ENCODE measurements at regions not wholly inside any gene's neighbourhood (a gene's known extent, or its start where the extent isn't known, plus 50 kb on each side); places are given as distances from the start of the nearest gene placed in this dataset.
"Not testable (repeated sequence)": the region's sequence is repeated elsewhere in the genome, so short reads cannot be mapped to it uniquely, and the experiment has no call there.

DNA sequence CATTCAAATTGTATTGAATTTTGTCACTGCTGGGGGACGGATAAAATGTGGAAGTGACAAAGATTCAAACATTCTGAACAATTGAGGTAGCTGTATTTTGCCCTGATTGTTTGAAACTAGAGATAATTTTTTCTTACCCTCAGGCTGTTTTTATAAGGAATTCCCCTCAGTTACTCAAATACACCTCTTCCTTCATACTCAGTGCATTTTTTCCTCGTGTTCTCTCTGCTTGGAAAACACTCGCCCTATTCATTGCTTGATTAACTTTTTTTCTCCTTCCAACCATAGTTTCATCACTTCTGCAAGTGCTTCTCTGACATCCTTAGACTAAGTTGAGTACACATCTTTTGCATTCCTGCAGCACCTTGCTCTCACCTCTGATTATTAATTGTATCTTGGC, 454.5 kb upstream of the FAM174A start:
- H3K4me3 ChIP-seq; H3K9me3 ChIP-seq; intact Hi-C loops (cut with DNase I); H3K36me3 ChIP-seq; DNase-seq (ENCODE audit: low spot score in 2 of 2); H3K4me1 ChIP-seq; H3K27me3 ChIP-seq; H3K27ac ChIP-seq: not testable (repeated sequence)

GRCh38 chr5:100079163-100079562, 456.0 kb upstream of the FAM174A start:
- intact Hi-C loops (cut with DNase I); H3K36me3 ChIP-seq; H3K27me3 ChIP-seq; H3K9me3 ChIP-seq; H3K4me3 ChIP-seq; H3K4me1 ChIP-seq; H3K27ac ChIP-seq; DNase-seq (ENCODE audit: low spot score in 2 of 2): not testable (repeated sequence)

- H3K4me1 ChIP-seq; H3K9me3 ChIP-seq; DNase-seq (ENCODE audit: low spot score in 2 of 2); H3K27me3 ChIP-seq; H3K27ac ChIP-seq; H3K4me3 ChIP-seq; intact Hi-C loops (cut with DNase I); H3K36me3 ChIP-seq: not testable (repeated sequence)
Observed at GRCh38 chr5:100066020-100066419, 469.2 kb upstream of the FAM174A start.

- TF ChIP-seq, protein P1, sequence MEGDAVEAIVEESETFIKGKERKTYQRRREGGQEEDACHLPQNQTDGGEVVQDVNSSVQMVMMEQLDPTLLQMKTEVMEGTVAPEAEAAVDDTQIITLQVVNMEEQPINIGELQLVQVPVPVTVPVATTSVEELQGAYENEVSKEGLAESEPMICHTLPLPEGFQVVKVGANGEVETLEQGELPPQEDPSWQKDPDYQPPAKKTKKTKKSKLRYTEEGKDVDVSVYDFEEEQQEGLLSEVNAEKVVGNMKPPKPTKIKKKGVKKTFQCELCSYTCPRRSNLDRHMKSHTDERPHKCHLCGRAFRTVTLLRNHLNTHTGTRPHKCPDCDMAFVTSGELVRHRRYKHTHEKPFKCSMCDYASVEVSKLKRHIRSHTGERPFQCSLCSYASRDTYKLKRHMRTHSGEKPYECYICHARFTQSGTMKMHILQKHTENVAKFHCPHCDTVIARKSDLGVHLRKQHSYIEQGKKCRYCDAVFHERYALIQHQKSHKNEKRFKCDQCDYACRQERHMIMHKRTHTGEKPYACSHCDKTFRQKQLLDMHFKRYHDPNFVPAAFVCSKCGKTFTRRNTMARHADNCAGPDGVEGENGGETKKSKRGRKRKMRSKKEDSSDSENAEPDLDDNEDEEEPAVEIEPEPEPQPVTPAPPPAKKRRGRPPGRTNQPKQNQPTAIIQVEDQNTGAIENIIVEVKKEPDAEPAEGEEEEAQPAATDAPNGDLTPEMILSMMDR (IDR thresholded peaks at IDR 0.05): no peak
- no peak for DNase-seq (ENCODE audit: low spot score in 2 of 2)
- no peak overlapping the region for H3K4me3 ChIP-seq
- H3K27ac ChIP-seq: no peak overlapping the region
- no peaks in the 10 kb centered on the region for H3K36me3 ChIP-seq
- intact Hi-C loops (cut with DNase I): no loop called here
- no peaks in the 10 kb centered on the region for H3K4me1 ChIP-seq
- no peaks in the 10 kb centered on the region for H3K9me3 ChIP-seq
- no peaks in the 10 kb centered on the region for H3K27me3 ChIP-seq
Observed at GRCh38 chr5:100043475-100043874, 491.7 kb upstream of the FAM174A start.

DNA sequence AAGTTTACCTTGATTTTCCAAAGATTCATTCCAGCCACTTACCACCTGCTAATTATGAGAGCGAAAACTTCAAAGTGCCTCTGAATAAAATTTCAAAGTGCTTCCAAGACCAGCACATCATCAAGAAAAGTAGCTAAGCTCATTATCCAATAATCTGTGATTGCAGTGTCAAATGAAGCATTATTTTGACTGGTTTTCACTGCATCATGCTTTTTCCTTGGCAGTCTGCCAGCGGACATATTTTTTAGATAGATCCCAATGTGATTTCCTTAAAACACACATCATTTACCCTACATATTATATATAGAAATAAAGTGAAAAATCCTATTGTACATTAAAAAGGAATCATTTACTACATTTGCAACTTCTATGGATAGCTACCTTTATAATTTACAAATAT, 508.6 kb upstream of the FAM174A start:
- no peaks in the 10 kb centered on the region for H3K4me1 ChIP-seq
- intact Hi-C loops (cut with DNase I): no loop called here
- H3K27ac ChIP-seq: no peak overlapping the region
- H3K36me3 ChIP-seq: no peaks in the 10 kb centered on the region
- no peaks in the 10 kb centered on the region for H3K27me3 ChIP-seq
- TF ChIP-seq, protein P1 (IDR thresholded peaks at IDR 0.05): no peak
- H3K4me3 ChIP-seq: no peak overlapping the region
- no peaks in the 10 kb centered on the region for H3K9me3 ChIP-seq
- DNase-seq (ENCODE audit: low spot score in 2 of 2): no peak

GRCh38 chr5:100023536-100023935, 511.6 kb upstream of the FAM174A start:
- H3K4me3 ChIP-seq: no peak overlapping the region
- no peak for DNase-seq (ENCODE audit: low spot score in 2 of 2)
- no peaks in the 10 kb centered on the region for H3K4me1 ChIP-seq
- H3K27me3 ChIP-seq: no peaks in the 10 kb centered on the region
- intact Hi-C loops (cut with DNase I): no loop called here
- TF ChIP-seq, protein P1 (IDR thresholded peaks at IDR 0.05): no peak
- no peaks in the 10 kb centered on the region for H3K9me3 ChIP-seq
- H3K36me3 ChIP-seq: no peaks in the 10 kb centered on the region
- no peak overlapping the region for H3K27ac ChIP-seq

DNA sequence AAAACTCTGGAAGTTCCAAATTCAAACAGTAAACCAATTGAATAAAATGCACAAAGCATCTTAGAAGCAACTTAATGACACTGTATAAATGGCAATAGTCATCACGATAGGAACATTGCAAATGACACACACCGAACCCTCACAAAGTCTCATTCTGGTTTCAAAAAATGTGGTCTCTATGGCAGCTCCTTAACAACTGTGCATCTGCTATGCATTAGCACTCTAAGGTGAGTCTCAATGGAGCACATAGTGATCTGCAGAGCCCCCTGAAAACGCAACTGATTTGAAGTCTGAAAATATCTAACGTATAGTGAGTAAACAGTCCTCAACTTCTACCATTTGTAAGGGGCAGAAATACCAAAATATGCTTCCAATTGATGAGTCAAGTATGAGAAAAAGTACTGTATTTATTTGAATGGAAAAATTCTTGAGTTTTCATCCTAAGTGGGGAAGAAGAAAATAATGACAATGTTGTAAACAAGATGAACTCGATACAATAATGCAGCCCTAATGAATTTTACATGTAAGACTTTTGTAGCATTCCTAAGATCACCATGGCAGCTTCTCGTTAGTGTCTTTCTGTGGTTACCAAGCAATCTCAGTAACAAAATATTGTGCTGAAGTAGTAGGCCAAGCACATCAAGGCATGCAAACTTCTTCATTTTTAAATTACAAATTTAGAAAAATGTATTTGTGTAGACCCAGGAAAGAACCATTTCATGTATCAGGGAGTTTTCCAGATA, 517.5 kb upstream of the FAM174A start:
- DNase-seq (ENCODE audit: low spot score in 2 of 2): no peak
- Histone ChIP-seq H3K9me3 (no peaks in the 10 kb centered on the region), H3K36me3 (no peaks in the 10 kb centered on the region), H3K27ac (no peak overlapping the region), H3K4me3 (no peak overlapping the region), H3K27me3 (no peaks in the 10 kb centered on the region), H3K4me1 (no peaks in the 10 kb centered on the region)
- TF ChIP-seq, protein P1 (IDR thresholded peaks at IDR 0.05): no peak
- intact Hi-C loops (cut with DNase I): no loop called here

- H3K36me3 ChIP-seq; H3K4me1 ChIP-seq; H3K27ac ChIP-seq; H3K4me3 ChIP-seq; H3K9me3 ChIP-seq; intact Hi-C loops (cut with DNase I); DNase-seq (ENCODE audit: low spot score in 2 of 2); H3K27me3 ChIP-seq: not testable (repeated sequence)
Observed at GRCh38 chr5:100013305-100013704, 521.9 kb upstream of the FAM174A start.

DNA sequence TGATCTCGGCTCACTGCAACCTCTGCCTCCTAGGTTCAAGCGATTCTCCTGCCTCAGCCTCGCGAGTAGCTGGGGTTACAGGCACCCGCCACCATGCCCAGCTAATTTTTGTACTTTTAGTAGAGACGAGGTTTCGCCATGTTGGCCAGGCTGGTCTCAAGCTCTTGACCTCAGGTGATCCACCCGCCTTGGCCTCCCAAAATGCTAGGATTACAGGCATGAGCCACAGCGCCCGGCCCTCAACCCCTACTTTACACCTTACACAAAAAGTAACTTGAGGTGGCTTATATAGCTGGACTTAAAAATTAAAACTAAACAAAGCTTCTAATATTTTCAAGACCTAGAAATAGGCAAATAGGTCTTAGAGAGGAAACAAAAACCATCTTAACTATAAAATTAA, 524.0 kb upstream of the FAM174A start:
- H3K27ac ChIP-seq; DNase-seq (ENCODE audit: low spot score in 2 of 2); H3K4me3 ChIP-seq; intact Hi-C loops (cut with DNase I); H3K4me1 ChIP-seq; H3K27me3 ChIP-seq; H3K9me3 ChIP-seq; H3K36me3 ChIP-seq: not testable (repeated sequence)

Measured in ascending aorta (tissue), 2 donors.